ENCODE measurements at regions not wholly inside any gene's neighbourhood (a gene's known extent, or its start where the extent isn't known, plus 50 kb on each side); places are given as distances from the start of the nearest gene placed in this dataset.

- H3K4me3 ChIP-seq (ENCODE audit: low read depth in 1 of 2, low read length in 2 of 2), result no peak overlapping the region
- H3K27ac ChIP-seq (ENCODE audit: low read length), result no peak overlapping the region
- no peaks in the 10 kb centered on the region for H3K36me3 ChIP-seq (ENCODE audit: insufficient read depth, low read length)
- no peak for ATAC-seq (ENCODE audit: insufficient read depth, low read depth)
- TF ChIP-seq CTCF (IDR thresholded peaks at IDR 0.05; ENCODE audit: borderline replicate concordance, extremely low read depth, low read length, poor library complexity, severe bottlenecking) (no peak), EZH2 (IDR thresholded peaks at IDR 0.05; ENCODE audit: borderline replicate concordance, low read depth, low read length, severe bottlenecking) (no peak)
- no peak overlapping the region for H3K4me2 ChIP-seq (ENCODE audit: insufficient read depth, low read length)
- H3K27me3 ChIP-seq (ENCODE audit: insufficient read depth, low read length, poor library complexity), result no peaks in the 10 kb centered on the region
- no peaks in the 10 kb centered on the region for H3K79me2 ChIP-seq (ENCODE audit: insufficient read depth, low read length)
- H3K9ac ChIP-seq (ENCODE audit: low read depth, low read length), result no peak overlapping the region
- no peak for DNase-seq
- no peak overlapping the region for H2AFZ ChIP-seq (ENCODE audit: low read depth, low read length)
- no peaks in the 10 kb centered on the region for H3K9me3 ChIP-seq (ENCODE audit: insufficient read depth, low read length, severe bottlenecking)
- H3K4me1 ChIP-seq (ENCODE audit: insufficient read depth, low read length), result peaks cover 44% of the 10 kb centered on the region
- no peaks in the 10 kb centered on the region for H4K20me1 ChIP-seq (ENCODE audit: insufficient read depth, low read length)
Measured at GRCh38 chr21:39018730-39019129, 164.5 kb downstream of the PSMG1 start.

- no peaks in the 10 kb centered on the region for H3K79me2 ChIP-seq (ENCODE audit: insufficient read depth, low read length)
- H3K9me3 ChIP-seq (ENCODE audit: insufficient read depth, low read length, severe bottlenecking), result no peaks in the 10 kb centered on the region
- peak overlapping the region; percentile 62 for H3K27ac ChIP-seq (ENCODE audit: low read length)
- no peak overlapping the region for H2AFZ ChIP-seq (ENCODE audit: low read depth, low read length)
- H3K9ac ChIP-seq (ENCODE audit: low read depth, low read length), result no peak overlapping the region
- no peak overlapping the region for H3K4me2 ChIP-seq (ENCODE audit: insufficient read depth, low read length)
- TF ChIP-seq EZH2 (IDR thresholded peaks at IDR 0.05; ENCODE audit: borderline replicate concordance, low read depth, low read length, severe bottlenecking) (no peak), CTCF (IDR thresholded peaks at IDR 0.05; ENCODE audit: borderline replicate concordance, extremely low read depth, low read length, poor library complexity, severe bottlenecking) (no peak)
- H4K20me1 ChIP-seq (ENCODE audit: insufficient read depth, low read length), result no peaks in the 10 kb centered on the region
- no peaks in the 10 kb centered on the region for H3K27me3 ChIP-seq (ENCODE audit: insufficient read depth, low read length, poor library complexity)
- no peaks in the 10 kb centered on the region for H3K36me3 ChIP-seq (ENCODE audit: insufficient read depth, low read length)
- ATAC-seq (ENCODE audit: insufficient read depth, low read depth), result peak; percentile 84
- peak; percentile 59 for DNase-seq
- peaks cover 32% of the 10 kb centered on the region for H3K4me1 ChIP-seq (ENCODE audit: insufficient read depth, low read length)
- H3K4me3 ChIP-seq (ENCODE audit: low read depth in 1 of 2, low read length in 2 of 2), result no peak overlapping the region
Measured at GRCh38 chr21:39016740-39017315, 166.4 kb downstream of the PSMG1 start.

GRCh38 chr21:39014747-39015146 lies 168.5 kb downstream of the PSMG1 start:
- no peaks in the 10 kb centered on the region for H3K79me2 ChIP-seq (ENCODE audit: insufficient read depth, low read length)
- H4K20me1 ChIP-seq (ENCODE audit: insufficient read depth, low read length), result no peaks in the 10 kb centered on the region
- TF ChIP-seq EZH2 (IDR thresholded peaks at IDR 0.05; ENCODE audit: borderline replicate concordance, low read depth, low read length, severe bottlenecking), result no peak
- no peak for TF ChIP-seq CTCF (IDR thresholded peaks at IDR 0.05; ENCODE audit: borderline replicate concordance, extremely low read depth, low read length, poor library complexity, severe bottlenecking)
- H3K4me3 ChIP-seq (ENCODE audit: low read depth in 1 of 2, low read length in 2 of 2), result no peak overlapping the region
- no peaks in the 10 kb centered on the region for H3K9me3 ChIP-seq (ENCODE audit: insufficient read depth, low read length, severe bottlenecking)
- no peak overlapping the region for H2AFZ ChIP-seq (ENCODE audit: low read depth, low read length)
- no peaks in the 10 kb centered on the region for H3K36me3 ChIP-seq (ENCODE audit: insufficient read depth, low read length)
- H3K4me2 ChIP-seq (ENCODE audit: insufficient read depth, low read length), result no peak overlapping the region
- no peak overlapping the region for H3K27ac ChIP-seq (ENCODE audit: low read length)
- peaks cover 24% of the 10 kb centered on the region for H3K4me1 ChIP-seq (ENCODE audit: insufficient read depth, low read length)
- DNase-seq, result no peak
- H3K27me3 ChIP-seq (ENCODE audit: insufficient read depth, low read length, poor library complexity), result no peaks in the 10 kb centered on the region
- ATAC-seq (ENCODE audit: insufficient read depth, low read depth), result no peak
- no peak overlapping the region for H3K9ac ChIP-seq (ENCODE audit: low read depth, low read length)
